ENCODE measurements at regions not wholly inside any gene's neighbourhood (a gene's known extent, or its start where the extent isn't known, plus 50 kb on each side); places are given as distances from the start of the nearest gene placed in this dataset.

- no peak for TF ChIP-seq YY1 (IDR thresholded peaks at IDR 0.05; ENCODE audit: insufficient read depth, insufficient read length)
- no peak for TF ChIP-seq ZNF274 (IDR thresholded peaks at IDR 0.05; ENCODE audit: low read depth, low read length)
Measured at GRCh38 chr13:63011996-63012395, 1596.3 kb upstream of the PCDH20 start.
